CD4-positive, alpha-beta T cell treated with Interleukin-10 for 1 hour (primary cell): ENCODE measurements at regions not wholly inside any gene's neighbourhood (a gene's known extent, or its start where the extent isn't known, plus 50 kb on each side); places are given as distances from the start of the nearest gene placed in this dataset.

Experiments
- DNase-seq: peaks from one replicate; pipeline ENCODE4 v3.0.0-alpha.2; 2020

DNA sequence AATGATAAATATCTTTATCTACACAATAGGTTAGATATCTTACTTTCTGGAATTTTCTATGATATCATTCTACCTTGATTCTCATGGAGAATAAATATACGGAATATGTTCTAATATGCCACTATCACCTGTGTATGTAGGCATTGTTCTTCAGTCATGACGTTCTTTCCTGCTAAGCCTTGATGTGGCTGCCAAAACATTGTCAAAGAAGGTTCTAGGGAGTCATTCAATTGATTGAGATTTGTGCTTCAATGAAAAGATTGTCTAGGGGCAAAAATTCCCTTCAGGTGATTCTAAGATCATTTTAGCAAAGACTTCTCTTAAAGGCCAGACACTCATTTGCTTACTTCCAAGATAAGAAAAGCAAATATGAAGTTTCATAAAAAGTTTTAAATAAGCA, 118.1 kb downstream of the MAT2B start:
- no peak for DNase-seq

DNA sequence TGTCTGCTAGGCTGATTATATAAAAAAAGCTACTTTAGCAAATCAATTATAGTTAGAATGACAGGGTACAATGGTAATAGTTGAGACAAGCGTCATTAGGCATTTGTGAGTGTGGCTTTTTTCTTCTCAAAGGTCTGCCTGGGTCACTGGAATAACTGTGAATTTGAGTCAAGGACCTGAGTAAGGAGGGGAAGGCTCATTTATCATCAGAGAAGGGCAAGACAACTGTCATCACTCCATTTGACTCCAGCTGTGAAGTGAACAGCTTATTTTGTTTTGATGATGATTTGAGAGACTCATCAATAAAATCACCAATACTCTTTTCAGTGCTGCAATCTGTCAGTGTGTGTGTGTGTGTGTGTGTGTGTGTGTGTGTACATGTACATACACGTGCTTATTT, 118.6 kb downstream of the MAT2B start:
- no peak for DNase-seq

DNA sequence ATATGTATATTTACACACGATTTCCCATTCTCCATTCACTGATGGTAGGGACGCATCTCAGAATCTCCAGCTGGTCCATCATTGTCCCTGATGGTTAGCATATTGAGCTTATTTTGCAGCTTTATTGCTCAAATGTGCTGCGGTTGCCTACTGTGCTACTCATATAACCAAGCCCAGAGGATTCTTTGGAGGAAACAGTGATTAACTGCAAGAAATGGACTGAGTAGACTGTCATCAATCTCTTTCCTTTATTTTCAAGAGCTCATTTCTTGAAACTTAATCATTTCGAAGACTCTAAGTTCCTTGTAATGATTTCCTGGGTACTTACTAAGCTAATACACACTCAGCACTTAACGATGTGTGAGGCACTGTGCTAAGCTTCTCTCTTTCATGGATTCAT, 119.0 kb downstream of the MAT2B start:
- no peak for DNase-seq

DNA sequence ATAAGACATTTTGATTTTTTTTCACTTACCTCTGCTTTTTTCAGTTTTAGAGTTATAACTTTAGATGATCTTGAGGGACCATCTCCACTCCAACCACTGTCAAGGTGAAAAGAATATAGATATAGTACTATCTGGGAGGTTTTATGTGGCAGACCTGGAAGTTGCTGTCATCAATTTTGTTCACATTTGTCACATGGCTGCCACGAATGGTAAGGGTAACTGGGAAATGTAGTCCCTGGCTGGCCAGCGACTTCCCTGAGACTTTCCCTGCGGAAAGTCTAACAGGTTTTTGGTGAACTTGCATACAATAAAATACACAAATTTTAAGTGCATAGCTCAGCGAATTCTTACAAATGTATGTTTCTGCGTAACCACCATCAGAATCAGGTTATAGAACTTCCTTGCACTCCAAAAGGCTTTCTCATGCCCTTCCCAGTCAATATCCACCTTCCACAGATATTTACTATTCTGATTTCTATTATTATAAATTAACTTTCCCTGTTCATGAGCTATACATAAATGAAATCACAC, 121.5 kb downstream of the MAT2B start:
- no peak for DNase-seq

DNA sequence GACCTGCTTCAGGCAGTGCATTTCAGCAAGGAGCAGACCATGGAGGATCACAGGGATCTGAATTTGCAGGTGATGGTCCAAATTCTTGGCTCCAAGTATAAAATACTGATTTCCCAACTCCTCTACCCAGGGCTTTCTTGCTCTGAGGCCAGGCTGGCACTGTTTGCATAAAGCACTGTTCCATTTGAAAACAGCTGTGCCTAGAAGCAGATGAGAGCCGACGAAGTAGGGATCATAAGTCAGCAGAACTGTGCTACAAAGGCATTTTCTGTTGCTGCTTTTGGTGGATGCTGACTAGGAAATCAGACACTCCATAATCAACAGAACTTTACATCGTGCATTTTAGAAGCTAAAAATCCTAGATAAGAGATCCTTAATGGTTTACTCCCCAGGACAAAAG, 126.4 kb downstream of the MAT2B start:
- DNase-seq, result no peak

DNA sequence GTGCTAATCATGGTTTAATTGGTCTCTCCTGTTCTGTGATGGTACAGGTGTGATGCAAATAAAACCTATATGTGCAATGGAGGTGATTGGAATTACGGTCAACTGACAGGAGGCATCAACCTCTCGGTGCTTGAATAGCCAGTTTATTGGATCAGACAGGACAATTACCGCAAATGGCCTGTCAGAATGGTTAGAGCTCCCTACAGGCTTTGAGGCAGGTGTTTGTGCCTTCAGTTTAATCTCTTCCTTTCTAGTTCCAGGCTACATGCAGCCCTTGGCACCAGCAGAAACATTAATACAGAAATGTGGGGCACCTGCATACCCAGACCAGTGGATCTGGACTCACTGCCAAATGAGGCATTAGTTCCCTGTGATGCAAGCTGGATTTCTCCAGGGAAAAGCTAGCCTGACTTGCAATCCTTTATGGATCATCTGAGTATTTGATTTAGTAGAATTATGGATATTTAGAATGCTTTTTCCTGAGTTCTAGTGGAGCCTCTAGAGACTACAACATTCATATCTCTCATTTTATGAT, 128.6 kb downstream of the MAT2B start:
- DNase-seq, result no peak

DNA sequence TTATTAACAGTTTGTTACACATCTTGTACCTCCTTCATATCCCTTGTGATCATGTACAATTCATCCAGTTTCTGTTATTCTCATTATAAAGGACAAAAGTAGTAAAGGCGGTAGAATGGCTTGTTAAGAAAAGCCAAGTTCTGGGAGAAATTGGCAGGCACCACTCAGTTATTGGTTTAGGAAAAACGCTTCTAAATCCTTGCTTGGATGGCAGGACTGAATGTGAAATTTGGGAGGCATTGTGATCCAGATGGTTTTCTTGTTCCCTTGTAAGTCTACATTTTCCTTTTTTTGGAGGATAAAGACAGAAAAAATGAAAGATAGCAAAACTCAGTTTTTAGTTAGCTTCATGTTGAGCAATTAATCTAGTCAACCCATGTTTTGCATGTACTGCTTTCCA, 130.2 kb downstream of the MAT2B start:
- no peak for DNase-seq

DNA sequence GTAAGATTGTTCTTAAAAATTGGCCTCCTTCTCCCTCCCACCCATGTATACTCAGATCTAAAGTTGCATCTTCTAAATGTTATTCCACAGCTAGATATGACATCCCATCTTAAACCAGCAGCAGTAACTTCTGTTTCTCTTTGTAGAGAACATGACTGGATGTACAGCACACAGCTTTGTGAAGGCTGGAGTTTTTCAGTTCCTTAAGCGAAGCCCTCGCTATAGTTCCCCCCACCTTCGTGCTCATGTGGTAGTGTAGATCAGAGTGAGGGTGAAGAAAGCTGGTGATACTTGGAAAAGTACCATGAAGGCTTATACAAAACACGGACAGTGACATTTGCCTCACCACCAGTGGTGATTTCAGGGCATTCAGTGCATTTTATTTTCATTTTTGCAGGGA, 137.5 kb downstream of the MAT2B start:
- no peak for DNase-seq

DNA sequence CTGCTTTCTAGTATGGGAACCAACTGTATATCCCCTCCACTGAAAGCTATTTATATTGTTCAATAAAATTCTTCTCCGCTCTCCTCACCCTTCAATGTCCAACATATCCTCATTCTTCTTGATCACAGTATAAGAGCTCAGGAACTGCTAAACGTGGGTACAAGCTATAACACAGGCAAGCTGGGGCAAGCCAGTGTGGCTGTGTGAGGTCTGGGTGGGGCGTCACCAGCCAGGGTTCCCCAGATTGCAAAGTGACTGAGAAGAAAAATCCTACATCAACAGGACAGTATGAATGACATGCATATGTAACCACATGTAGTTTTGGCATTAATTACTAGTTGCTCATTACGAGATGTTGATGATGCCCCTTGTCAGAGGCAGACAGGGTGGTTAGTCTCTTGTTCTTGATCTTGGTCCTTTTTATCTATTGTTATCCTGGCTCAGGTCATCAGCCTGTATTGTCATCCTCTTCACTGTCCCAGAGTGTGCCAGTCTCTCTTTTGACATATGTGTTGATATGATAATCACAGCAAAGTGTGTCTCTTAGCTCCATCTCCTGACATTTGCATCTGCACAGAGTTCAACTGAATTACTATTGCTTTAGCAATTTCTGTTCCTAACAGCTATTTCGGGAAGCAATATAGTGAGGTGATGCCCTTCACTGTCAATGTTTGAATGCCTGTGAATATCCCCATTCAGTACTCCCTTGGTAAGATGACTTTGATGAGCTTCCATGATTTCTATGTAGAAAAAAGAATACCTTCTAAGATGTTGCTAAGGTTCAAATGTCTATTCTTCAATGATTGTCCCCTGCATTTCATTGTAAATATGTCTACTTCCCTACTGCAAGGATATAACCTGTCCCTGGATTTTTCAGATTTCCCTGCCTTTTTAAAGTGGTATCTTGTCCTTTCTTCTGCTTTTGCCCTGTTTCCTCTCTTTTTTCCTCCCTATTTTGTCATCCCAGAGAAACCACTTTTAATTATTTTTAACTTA, 140.3 kb downstream of the MAT2B start:
- no peak for DNase-seq

DNA sequence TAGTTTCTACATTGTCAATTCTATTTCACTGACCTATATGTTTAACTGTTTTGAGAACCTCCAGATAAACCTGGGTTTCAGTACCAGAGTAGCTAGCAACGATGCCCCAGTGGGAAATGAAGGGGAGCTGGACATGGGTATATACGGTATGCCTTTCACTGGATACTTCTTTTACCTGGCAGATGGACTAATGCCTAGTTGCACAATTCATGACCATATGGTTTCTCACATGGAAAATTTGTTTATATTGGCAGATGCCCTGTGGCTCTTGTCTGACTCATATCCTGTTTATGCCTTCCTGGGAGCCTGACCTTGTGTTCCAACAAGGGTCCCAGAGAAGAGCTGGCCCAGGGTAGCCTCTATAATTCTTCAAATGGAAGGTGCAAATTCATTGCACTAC, 144.1 kb downstream of the MAT2B start:
- DNase-seq, result no peak

DNA sequence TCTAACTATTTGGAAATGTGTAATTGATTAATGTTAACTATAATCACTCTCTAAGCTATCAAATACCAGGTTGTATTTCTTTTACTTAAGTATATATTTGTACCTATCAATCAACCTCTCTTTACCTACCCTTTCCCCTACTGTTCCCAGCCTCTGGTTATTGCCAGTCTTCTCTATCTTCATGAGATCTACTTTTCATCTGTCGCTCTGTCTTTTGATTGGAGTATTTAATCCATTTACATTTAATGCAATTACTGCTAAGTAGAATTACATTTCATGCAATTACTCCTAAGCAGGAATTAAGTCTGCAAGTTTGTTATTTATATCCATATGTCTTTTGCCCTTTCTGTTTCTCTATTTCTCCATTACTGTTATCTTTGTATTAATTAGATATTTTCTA, 148.1 kb downstream of the MAT2B start:
- no peak for DNase-seq

DNA sequence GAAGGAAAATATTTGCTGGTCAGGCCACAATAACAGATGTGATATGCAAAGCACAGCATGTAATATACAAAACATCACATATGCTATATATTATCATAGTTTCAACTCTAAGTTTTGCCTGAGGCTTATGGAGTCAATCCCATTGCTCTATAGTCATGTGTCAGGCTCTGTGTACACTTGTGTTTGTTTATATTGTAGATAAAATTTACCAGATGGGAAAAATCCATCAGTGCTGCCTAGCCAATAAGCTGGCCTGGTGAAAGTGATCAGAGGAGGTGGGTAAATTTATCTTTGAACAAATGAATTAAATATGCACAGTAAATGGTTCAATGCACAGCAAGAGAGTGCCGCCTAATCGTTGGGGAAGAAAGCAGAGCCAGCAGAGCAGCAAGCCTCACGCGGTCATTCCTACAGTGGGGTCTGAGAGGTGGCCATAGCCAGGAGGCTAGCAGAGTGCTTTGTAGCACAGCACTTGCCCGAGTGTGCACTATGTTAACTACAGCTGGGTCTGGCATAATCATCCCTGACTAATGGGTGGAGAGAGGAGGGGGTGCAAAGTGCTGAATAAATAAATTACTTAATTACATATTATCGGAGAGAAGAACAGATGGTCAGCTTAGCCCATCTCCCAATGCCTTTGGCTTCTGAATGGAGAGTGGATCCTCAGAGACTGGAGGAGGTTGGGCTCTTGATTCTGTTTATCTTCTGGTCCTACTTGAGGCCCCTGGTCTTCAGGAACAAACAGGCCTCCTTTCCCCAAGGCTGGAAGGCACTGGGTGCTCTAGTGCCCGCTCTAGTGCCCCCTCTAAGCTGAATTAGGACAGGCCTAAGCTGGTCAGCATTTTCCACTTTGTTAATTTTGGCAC, 153.5 kb downstream of the MAT2B start:
- DNase-seq, result no peak

DNA sequence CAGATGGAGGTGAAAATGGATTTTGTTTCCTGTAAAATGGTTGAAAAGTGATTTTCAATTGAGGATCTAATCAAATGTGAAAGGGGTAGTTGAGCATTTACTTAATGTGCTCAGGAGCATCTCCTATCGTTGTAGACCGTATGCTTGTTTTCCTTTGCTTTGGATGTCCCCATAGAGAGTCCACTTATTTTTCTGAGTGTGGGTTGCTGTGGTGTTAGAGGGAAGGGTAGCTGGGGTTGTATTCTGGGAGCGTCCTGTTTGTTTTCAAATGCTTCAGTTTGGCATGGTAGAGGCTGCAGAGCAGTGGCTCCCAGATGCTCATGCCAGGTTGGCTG, 154.1 kb downstream of the MAT2B start:
- DNase-seq, result no peak

DNA sequence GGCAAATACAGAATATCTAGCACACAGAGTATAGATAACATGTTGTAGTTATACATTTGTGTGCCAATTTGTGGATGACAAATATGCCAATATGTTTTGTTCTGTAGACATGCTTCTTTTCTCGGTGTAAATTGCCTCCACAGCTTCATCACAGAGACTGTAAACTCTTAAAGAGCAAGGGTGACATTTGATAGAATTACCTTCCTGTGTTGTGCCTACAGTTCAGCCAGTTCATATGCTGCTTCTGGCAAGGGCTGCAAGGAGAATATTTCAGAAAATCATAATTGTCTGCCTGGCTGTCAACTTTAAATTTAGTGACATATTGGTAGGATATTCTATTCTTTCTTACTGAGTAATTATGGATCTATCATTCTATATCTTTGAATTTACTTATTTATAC, 155.1 kb downstream of the MAT2B start:
- no peak for DNase-seq

DNA sequence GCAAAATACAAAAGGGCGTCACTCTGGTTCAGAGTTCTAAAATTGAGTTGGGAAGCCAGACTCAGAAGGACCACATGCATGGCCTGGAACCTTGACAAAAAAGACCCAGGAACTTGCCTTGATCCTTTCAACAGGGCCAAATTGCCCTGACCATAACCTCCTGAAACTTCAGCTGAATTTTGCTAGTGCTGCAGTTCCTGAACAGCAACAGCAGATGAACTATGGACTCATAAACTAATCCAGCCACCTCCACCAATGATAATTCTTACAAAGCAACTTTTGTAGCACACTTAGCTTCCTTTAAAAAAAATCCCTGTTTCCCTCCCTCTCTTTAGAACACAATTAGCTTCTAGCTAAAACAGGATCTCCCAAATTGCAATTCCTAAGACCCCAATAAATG, 155.9 kb downstream of the MAT2B start:
- DNase-seq, result no peak

DNA sequence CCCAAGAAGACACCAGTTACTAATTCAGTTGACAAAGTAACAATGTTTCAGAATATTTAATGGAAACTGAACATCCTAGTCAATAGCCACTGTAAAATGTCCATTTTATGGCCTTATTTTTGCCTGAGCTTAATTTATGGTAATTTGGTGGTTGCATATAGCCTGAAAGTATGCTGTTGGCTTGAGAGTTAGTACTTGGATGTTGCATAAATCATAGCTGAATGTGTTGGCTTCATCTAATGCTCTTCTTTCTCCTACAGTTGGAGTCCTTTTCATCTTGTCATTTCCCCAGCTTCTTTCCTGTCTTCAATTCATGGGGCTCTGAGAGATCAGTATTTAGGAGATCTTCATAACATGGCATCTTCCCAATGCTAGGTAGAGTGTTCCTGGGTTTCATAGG, 164.6 kb downstream of the MAT2B start:
- DNase-seq, result no peak

DNA sequence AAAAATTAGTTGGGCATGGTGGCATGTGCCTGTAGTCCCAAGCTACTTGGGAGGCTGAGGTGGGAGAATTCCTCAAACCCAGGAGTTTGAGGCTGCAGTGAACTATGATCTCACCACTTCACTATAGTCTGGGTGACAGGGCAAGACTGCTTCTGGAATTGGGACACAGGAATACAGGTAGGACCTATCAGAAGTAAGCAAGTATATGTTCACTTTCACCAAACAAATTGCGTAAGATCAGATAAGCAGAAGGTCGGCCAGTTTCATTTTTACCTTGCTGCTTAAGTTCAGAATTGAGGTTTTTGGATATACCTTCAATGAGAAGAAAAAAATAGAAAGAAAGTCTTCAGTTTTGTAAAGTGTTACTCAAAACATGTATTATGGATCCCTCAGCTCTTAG, 171.7 kb downstream of the MAT2B start:
- no peak for DNase-seq

DNA sequence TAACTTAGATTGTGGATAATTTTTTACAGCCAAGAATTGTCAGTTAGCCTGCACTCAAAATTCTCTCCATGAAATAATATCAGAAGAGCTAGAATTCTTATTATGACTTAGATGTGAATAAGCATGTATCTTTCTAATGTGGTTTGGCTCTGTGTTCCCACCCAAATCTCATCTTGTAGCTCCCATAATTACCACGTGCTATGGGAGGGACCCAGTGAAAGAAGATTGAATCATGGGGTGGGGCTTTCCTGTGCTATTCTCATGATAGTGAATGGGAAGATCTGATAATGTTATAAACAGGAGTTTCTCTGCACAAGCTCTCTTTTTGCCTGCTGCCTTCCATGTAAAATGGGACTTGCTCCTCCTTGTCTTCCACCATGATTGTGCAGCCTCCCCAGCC, 176.8 kb downstream of the MAT2B start:
- DNase-seq, result no peak

DNA sequence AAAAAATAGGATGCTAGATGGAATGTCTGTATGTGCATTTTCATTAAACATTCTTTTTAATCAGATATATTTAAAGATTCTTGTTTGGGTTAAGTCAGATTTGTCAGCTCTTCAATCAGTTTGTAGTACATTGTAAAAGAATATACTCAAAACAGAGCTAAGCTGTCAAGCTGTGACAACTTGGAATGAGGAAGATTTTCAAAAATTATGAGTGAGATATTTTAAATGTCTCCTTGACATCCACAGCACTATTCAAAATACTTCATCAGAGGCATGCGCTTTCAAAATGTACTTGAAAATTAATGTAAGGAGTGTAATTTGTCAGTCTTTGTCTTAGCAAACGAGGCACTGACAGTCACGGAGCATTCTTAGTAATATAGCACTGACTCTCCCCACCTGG, 182.0 kb downstream of the MAT2B start:
- no peak for DNase-seq

DNA sequence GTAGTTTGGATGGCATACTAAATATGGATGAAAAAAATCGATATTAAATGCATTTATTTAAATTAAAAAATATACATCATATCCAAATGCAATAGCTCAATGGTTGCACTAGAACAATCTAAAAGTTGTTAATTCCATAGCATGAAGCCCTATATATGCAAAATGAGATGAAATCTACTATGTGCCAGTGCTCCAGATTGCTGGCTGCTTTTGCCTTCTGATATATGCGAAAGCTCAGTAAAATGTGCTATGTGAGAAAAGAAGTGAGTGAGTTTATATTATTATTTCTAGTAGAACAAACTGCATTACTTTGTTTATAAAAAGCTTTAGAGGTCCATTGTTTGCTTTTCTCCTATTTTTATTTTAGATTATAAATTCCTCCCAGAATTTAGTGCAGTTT, 186.7 kb downstream of the MAT2B start:
- DNase-seq, result no peak

DNA sequence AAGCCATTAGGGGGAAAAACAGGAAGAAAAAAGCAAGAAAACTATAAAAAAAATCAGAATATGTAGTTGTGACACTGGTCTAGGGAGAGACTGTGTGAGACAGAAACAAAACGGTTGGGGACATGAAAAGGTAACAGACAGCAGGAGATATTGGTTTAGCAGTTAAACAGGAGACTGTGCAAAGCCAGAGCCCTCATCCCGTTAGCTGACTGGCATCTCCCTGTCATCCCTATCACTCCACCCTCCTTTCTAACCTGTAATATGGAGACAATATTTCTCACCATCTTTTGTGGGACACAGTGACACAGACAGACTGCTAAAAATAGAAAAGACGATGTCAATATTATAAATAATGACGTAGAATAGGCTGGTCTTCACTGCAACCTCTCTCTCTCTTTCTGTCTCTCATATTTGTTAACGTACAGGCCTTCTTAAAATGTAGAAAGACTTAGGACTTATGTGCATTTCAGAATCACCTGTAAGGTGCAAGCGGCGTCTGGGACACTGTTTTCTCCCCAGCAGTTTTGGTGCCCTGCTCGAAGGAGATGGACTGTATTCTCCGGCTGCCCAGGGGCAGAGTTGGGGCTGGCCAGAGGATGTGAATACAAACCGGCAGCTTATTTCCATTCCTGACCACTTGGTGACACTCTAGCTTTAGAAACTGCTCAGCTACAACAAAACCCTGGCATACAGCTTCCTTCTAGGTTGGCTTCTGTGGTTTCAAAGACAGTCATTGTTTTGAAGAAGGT, 190.6 kb downstream of the MAT2B start:
- DNase-seq, result peak; percentile 15

DNA sequence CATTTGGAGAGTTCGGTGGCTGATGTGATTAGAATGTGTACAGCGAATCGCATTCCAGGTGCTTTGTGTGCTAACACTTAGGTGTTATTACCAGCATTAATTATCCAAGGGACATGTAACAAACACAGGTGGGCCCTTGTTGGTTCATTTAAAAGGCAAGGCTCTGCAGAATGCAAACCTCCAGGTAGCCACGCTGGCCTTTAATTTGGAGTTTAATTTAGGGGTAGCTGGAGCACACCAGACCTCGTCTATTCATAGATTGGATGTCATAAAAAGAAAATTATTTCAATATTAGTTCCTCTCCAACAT, 191.1 kb downstream of the MAT2B start:
- DNase-seq, result no peak
